Adrenal gland (tissue), 5 donors: ENCODE measurements at regions not wholly inside any gene's neighbourhood (a gene's known extent, or its start where the extent isn't known, plus 50 kb on each side); places are given as distances from the start of the nearest gene placed in this dataset.
"Not testable (repeated sequence)": the region's sequence is repeated elsewhere in the genome, so short reads cannot be mapped to it uniquely, and the experiment has no call there.

Experiments used
- CTCF ChIP-seq, 6 experiments: fragments of 450-650 bp in 4 of 6; fragments of 200-600 bp in 2 of 6; sonication (generic) in 1 of 6; IDR thresholded peaks; 1 replicate in 5 of 6; 2 replicates in 1 of 6; pipeline versions ENCODE4 v1.5.1 to v1.8.0; 2016 to 2021; ENCODE audit warnings: antibody characterized with exemption in 6 of 6, mild to moderate bottlenecking in 2 of 6, moderate library complexity in 1 of 6
- POLR2A ChIP-seq, 2 donors: fragments of 450-650 bp; IDR thresholded peaks; one replicate each; pipeline ENCODE4 v1.6.1; 2017; ENCODE audit warnings: antibody characterized with exemption in 2 of 2, mild to moderate bottlenecking in 2 of 2, moderate library complexity in 1 of 2
- donor health status: DM: no; HTN: no; CAD: no.

- not testable (repeated sequence) for TF ChIP-seq CTCF, POLR2A (IDR thresholded peaks at IDR 0.05)
Observed at GRCh38 chr4:49513546-49514115, 527.6 kb downstream of the CWH43 start.
